ENCODE measurements at regions not wholly inside any gene's neighbourhood (a gene's known extent, or its start where the extent isn't known, plus 50 kb on each side); places are given as distances from the start of the nearest gene placed in this dataset.

- TF ChIP-seq POLR2AphosphoS2 (conservative IDR thresholded peaks at IDR 0.05; ENCODE audit: low read length) (no peak), GATA3 (IDR thresholded peaks at IDR 0.05; ENCODE audit: borderline replicate concordance) (no peak)
Observed at GRCh38 chr18:5064841-5065370, 132.2 kb downstream of the AKAIN1 start.

Measured in A549 (cell line).